ENCODE measurements at regions not wholly inside any gene's neighbourhood (a gene's known extent, or its start where the extent isn't known, plus 50 kb on each side); places are given as distances from the start of the nearest gene placed in this dataset.

DNA sequence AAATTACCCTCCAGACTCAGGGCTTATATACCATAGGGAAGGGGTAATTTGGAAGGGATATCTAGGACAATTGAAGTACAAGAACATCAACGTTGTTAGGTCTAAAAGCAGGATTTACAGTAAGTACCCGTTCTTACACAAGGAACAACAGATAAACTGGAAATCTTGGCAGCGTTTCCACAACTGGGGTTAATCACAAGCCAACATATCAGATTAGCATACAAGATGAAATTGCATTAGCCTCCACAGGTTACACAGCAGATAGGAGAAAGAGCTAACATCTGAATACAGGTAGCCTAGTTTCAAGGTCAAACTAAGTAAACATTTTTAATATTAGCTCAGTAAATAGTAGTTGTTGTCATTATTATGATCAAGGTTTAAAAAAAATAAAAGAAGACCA lies 1214.0 kb upstream of the PCDH20 start:
- Histone ChIP-seq H3K79me2 (ENCODE audit: control insufficient read depth, insufficient read depth, low read length) (no peaks in the 10 kb centered on the region), H3K9me3 (replicated peaks; ENCODE audit: control insufficient read depth, insufficient read depth, low read length) (peaks cover 2% of the 10 kb centered on the region), H3K4me2 (ENCODE audit: insufficient read depth, low read length) (no peak overlapping the region), H3K27me3 (ENCODE audit: control insufficient read depth in 2 of 2, insufficient read depth in 2 of 2, low read length in 2 of 2) (no peaks in the 10 kb centered on the region), H3K9me1 (replicated peaks; ENCODE audit: control insufficient read depth, extremely low read depth, insufficient read depth, low read length) (no peaks in the 10 kb centered on the region), H3K4me3 (replicated peaks in 1 of 3; ENCODE audit: insufficient read depth in 1 of 3, low read depth in 1 of 3, low read length in 3 of 3) (no peak overlapping the region), H3K9ac (replicated peaks; ENCODE audit: extremely low read depth, insufficient read depth, low read length) (no peak overlapping the region), H4K20me1 (replicated peaks; ENCODE audit: control insufficient read depth, extremely low read depth, insufficient read depth, low read length) (no peaks in the 10 kb centered on the region), H3K27ac (ENCODE audit: insufficient read depth, low read depth, low read length) (no peak overlapping the region), H3K36me3 (ENCODE audit: control insufficient read depth in 2 of 2, extremely low read depth in 1 of 2, insufficient read depth in 2 of 2, low read length in 2 of 2) (no peaks in the 10 kb centered on the region), H3K4me1 (ENCODE audit: control insufficient read depth, extremely low read depth, insufficient read depth, low read length) (no peaks in the 10 kb centered on the region), H2AFZ (ENCODE audit: low read depth, low read length) (no peak overlapping the region)
- ChIA-PET CTCF (no interaction called here), POLR2A (no interaction called here)
- TF ChIP-seq FOS (IDR thresholded peaks at IDR 0.05; ENCODE audit: borderline replicate concordance, insufficient read depth, low read length) = no peak
- TF ChIP-seq, protein P1, sequence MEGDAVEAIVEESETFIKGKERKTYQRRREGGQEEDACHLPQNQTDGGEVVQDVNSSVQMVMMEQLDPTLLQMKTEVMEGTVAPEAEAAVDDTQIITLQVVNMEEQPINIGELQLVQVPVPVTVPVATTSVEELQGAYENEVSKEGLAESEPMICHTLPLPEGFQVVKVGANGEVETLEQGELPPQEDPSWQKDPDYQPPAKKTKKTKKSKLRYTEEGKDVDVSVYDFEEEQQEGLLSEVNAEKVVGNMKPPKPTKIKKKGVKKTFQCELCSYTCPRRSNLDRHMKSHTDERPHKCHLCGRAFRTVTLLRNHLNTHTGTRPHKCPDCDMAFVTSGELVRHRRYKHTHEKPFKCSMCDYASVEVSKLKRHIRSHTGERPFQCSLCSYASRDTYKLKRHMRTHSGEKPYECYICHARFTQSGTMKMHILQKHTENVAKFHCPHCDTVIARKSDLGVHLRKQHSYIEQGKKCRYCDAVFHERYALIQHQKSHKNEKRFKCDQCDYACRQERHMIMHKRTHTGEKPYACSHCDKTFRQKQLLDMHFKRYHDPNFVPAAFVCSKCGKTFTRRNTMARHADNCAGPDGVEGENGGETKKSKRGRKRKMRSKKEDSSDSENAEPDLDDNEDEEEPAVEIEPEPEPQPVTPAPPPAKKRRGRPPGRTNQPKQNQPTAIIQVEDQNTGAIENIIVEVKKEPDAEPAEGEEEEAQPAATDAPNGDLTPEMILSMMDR (IDR thresholded peaks at IDR 0.05; ENCODE audit: extremely low read depth in 1 of 2, insufficient read depth in 1 of 2, low read depth in 1 of 2, low read length in 2 of 2) = no peak
- TF ChIP-seq GATA2 (IDR thresholded peaks at IDR 0.05; ENCODE audit: insufficient read depth, insufficient read length, low read depth, low read length) = no peak
- TF ChIP-seq MYC (IDR thresholded peaks at IDR 0.05; ENCODE audit: low read depth, low read length) = no peak
- TF ChIP-seq JUN (IDR thresholded peaks at IDR 0.05; ENCODE audit: borderline replicate concordance, insufficient read depth, insufficient read length, low read depth) = no peak
- no peak for TF ChIP-seq POLR2A (IDR thresholded peaks at IDR 0.05; ENCODE audit: low read depth, low read length)
- TF ChIP-seq EZH2 (IDR thresholded peaks at IDR 0.05; ENCODE audit: borderline replicate concordance, low read depth, low read length, severe bottlenecking) = no peak
- TF ChIP-seq, protein P2, sequence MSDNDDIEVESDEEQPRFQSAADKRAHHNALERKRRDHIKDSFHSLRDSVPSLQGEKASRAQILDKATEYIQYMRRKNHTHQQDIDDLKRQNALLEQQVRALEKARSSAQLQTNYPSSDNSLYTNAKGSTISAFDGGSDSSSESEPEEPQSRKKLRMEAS (IDR thresholded peaks at IDR 0.05; ENCODE audit: insufficient read depth, insufficient read length) = no peak
- no peak for TF ChIP-seq POLR2AphosphoS5 (IDR thresholded peaks at IDR 0.05; ENCODE audit: insufficient read depth, low read depth, low read length)
- FAIRE-seq (no peak), DNase-seq (ENCODE audit: low read depth, low spot score) (no peak)
- no TSS peak for BruUV-seq (replicated peaks)
- dilution Hi-C loops (cut with MboI; ENCODE audit: extremely low pct_ligation_motif_present, low sequenced_read_pairs) = no loop called here
- intact Hi-C loops (cut with micrococcal nuclease) = no loop called here

All from endothelial cell of umbilical vein (primary cell).